OCI-LY3 (cell line): ENCODE measurements at regions not wholly inside any gene's neighbourhood (a gene's known extent, or its start where the extent isn't known, plus 50 kb on each side); places are given as distances from the start of the nearest gene placed in this dataset.

Source experiments
- CTCF ChIP-seq: fragments of 200-600, 300-600 bp; sonication (generic); IDR thresholded peaks from 2 replicates; pipeline ENCODE4 v1.5.1; 2014; ENCODE audit warnings: antibody characterized with exemption, low read length, low read depth
- EZH2phosphoT487 ChIP-seq: fragments of 200-600 bp; shearing (Covaris generic); IDR thresholded peaks from 2 replicates; pipeline ENCODE4 v1.6.1; 2018; ENCODE audit warnings: antibody characterized with exemption, mixed run types, low read depth

GRCh38 chr11:92302770-92303169 lies 78.2 kb downstream of the FAT3 start:
- TF ChIP-seq CTCF: no peak
- TF ChIP-seq EZH2phosphoT487: no peak
